GM18909 (cell line): ENCODE measurements at regions not wholly inside any gene's neighbourhood (a gene's known extent, or its start where the extent isn't known, plus 50 kb on each side); places are given as distances from the start of the nearest gene placed in this dataset.

Source experiments
- ATAC-seq: cut with Tn5 transposase; IDR thresholded peaks from one replicate; pipeline ENCODE4 v1.9.1; 2021; ENCODE audit warnings: mild to moderate bottlenecking; ENCODE audit not compliant: unreplicated experiment, poor library complexity

- ATAC-seq: no peak
Measured at GRCh38 chr6:88558981-88559380, 392.8 kb upstream of the CNR1 start.

GRCh38 chr6:88556663-88557062 lies 390.5 kb upstream of the CNR1 start:
- no peak for ATAC-seq

GRCh38 chr6:88548891-88549505 lies 382.9 kb upstream of the CNR1 start:
- no peak for ATAC-seq

GRCh38 chr6:88547768-88548167 lies 381.6 kb upstream of the CNR1 start:
- ATAC-seq: no peak

DNA sequence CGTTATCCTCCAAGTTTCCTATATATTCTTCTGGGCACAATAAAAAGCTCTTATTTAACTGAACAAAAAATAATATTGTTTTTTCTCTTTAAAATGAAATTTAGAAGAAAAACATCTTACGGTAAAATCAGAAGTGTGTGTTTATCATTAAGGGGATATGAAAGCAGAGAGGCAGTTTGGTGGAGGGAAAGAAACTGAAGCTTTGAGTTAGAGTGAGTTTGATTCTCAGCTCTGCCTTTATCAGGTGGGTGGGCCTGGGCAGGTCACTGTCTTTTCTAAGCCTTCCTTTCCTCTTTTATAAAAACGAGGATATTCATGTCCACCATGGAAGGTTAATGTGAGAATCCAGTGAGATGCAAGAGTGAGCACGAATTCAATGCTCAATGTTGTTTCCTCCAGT lies 379.8 kb upstream of the CNR1 start:
- ATAC-seq: no peak

DNA sequence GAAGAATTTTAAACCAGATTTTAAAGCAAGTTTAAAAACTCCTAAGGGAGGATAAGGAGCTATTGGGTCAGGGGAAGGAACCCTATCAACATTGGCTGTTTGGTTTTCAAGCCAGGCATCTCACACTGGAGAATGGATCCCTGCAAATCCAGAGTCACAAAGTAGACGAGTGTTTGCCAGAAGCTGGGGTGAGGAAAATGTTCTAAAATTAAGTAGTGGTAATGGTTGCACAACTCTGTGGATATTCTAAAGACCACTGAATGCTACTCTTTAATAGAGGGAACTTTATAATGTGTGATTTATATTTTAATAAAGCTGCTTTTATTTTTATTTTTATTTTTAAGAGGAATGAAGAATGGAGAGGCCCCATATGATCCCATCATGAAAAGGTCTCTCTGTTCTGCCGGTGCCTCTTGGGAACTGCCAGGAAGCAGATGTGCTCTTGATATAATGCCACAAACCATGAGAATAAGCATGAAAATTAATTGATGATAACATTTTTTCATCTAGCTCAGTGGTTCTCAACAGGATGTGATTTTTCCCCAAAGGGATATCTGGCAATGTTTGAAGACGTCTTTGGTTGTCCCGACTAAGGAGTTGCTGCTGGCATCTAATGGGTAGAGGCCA lies 379.0 kb upstream of the CNR1 start:
- no peak for ATAC-seq

GRCh38 chr6:88539295-88539764 lies 373.2 kb upstream of the CNR1 start:
- no peak for ATAC-seq

GRCh38 chr6:88538840-88539239 lies 372.7 kb upstream of the CNR1 start:
- ATAC-seq: no peak

- no peak for ATAC-seq
Measured at GRCh38 chr6:88538130-88538706, 372.1 kb upstream of the CNR1 start.

DNA sequence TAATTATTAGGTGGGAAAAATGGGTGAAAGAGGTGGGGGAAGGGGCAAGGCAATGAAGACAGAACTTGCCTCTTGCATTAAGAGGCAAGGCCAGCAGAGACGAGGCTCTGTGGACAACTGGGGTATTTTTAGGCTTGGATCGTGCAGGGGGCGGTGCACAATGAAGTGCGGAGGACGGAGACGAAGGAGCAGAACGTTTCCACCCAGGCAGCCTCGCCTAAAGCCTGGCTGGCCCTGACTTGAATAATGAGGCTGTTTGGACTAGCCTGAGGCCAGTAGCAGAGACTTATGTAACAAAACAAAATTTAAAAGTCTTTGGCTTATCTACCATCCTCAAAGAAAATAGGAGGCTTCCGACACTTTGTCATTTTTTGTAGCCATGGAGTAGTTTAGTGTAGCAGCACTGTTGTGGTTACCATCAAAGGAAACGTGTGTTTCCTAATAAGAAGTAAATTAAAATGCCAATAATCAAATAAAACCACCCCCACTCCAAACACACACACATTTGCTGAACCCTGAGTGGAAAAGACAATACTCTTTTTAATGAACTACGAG lies 370.0 kb upstream of the CNR1 start:
- ATAC-seq: no peak

DNA sequence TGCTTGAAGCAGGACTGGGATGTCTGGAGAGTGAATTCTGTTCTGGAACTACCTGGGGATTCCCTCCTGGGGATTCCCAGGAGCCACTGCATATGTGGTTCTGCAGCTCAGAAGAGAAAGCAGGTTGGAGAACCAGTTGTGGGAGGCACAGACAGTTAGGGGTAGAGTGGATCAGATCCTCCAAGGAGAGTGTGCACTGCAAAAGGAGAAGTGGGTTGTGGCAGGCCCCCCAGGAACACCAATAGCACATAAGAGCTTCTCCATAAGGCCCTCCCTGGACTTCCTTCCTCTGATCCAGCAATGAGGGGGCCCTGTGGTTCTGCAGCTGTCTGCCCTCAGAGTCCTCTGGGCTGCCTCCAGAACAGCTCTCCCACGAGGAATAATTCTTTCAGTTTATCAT lies 369.2 kb upstream of the CNR1 start:
- ATAC-seq: no peak

- ATAC-seq: no peak
Measured at GRCh38 chr6:88532241-88532860, 366.2 kb upstream of the CNR1 start.

- no peak for ATAC-seq
Measured at GRCh38 chr6:88529726-88530125, 363.6 kb upstream of the CNR1 start.

DNA sequence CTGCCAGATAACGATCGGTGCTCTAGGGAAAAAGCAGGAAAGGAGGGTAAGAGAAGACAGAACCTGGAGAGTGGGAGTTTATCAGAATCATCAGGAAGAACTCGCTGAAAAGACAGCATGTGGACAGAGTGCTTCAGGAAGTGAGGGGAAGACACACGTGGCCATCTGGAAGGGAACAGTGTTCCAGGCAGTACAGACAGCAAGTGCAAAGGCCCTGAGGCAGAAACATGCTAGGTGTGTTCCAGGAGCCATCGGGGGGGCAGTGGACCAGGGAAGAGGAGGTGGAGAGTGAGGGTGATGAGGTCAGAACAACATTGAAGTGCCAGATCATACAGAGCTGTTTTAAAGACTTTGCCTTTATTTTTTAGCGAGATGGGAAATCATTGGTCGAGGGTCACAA lies 354.3 kb upstream of the CNR1 start:
- no peak for ATAC-seq

DNA sequence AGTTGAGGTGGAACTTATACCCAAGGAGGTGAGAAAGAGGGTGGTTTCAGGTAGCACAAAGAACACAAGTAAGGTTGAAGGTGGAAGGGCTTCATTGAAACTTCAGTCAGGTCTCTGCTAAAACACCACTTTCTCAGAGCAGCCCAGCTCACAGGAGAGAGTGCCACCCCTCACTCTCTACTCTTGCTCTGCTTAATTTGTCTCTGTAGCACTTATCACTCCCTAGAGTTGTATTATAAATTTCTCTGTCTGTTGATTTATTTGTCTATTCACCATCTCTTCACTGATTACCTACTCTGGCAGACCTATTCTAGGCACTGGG lies 353.8 kb upstream of the CNR1 start:
- ATAC-seq: no peak

DNA sequence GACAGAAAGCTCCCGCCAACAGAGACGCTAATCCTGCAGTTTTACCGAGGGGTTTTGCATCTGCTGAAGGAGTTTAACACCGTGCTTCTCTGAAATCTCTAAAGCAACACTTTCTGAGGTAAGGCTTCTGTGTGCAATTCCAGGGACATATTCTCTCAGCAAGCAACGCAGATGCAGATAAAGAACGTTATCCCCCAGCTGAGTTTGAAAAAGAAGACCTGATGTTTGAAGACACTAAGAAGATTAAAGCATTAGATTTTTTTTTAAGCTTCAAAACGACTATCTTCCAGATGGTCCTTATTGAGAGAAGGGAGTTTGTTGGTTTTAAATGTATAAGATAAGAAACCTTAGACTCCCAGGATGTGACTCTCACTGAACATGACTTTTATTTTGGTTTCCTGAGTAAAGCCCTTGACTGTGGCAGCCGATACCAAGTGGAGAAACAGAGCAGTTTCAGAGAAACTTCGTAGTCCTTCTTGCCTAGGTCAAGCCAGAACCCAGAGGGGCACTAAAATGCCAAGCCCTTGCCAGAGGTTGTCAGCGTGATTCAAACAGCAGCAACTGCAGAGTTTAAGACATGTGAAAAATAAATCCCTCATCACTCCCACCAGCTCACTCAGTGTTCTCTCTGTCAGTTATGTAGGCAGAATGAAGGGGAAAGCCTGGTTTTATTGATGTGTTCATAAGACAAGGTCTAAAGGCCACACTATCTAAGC lies 353.3 kb upstream of the CNR1 start:
- no peak for ATAC-seq

DNA sequence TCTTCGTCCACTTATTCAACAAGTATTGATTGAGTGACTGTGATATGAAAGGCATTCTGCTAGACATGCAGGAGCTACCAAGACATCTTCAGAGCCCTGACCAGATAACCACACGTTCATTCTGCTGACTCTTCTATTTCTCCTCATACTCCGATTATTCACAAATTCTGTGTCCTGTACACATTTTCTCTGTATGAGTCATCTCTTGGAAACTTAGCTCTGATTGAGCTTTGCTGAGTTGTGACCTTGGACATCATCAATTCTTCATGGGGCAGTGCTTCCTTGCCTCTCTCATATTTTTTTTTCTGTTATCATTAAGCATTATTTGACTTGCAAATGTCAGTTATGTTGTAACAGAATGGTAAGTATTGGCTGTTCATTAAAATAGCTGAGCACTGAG lies 351.6 kb upstream of the CNR1 start:
- ATAC-seq: no peak

GRCh38 chr6:88513920-88514319 lies 347.8 kb upstream of the CNR1 start:
- ATAC-seq: no peak

DNA sequence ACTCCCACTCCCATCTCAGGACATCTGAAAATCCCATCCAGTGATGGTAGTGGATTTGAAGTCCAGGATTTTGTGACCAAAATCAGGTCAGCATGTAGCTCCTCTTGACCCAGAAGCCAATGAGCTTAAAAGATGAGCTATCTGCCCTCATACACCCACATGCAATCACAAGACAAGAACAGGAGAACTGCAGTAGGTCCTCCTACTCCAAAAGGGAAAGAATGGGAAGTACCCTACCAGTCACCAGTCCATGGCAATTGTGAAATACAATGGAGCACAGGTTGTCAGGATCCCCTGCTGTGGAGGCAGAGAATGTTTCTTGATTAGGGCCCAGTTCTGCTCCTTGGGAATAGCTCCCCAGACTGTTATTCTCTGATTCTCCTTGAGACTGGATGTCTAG lies 347.3 kb upstream of the CNR1 start:
- ATAC-seq: no peak

GRCh38 chr6:88512951-88513350 lies 346.8 kb upstream of the CNR1 start:
- no peak for ATAC-seq

DNA sequence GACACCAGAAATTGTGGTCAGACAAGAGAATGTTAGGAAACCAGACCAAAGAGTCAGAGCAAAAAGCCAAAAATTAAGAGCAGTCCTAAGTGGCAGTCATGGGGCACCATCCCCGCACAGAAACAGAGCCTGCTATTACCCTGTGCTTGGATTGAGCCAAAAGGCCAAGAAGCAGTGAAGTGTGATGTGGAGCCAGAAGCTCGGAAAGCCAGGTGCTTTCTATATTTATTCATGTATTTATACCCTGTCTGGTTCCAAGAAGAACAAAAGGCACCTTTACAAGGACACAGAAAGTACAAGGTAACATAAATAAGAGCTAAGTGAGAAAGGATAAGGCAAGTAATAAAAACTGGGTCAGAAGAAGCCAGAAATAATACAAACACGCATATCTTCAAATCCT lies 336.2 kb upstream of the CNR1 start:
- ATAC-seq: no peak
